Astrocyte (in vitro differentiated cells and primary cell): ENCODE measurements at regions not wholly inside any gene's neighbourhood (a gene's known extent, or its start where the extent isn't known, plus 50 kb on each side); places are given as distances from the start of the nearest gene placed in this dataset.

Experiments used
- DNase-seq: peaks from one replicate; pipeline ENCODE4 v3.0.0-alpha.2; 2010; ENCODE audit warnings: low read depth
- FAIRE-seq: peaks from 2 replicates; lab custom pipeline; 2011; peaks lifted over from hg19 to GRCh38; lab: Jason Lieb, UNC
- H2AFZ ChIP-seq: 2 replicates; pipeline ENCODE4 v1.6.0; 2012; ENCODE audit warnings: low read depth, low read length, inconsistent platforms
- H3K27ac ChIP-seq: 2 replicates; pipeline ENCODE4 v1.5.1; 2011; ENCODE audit warnings: low read depth, low read length, inconsistent platforms
- H3K27me3 ChIP-seq: 2 replicates; pipeline ENCODE4 v1.6.0; 2011; ENCODE audit warnings: low read length, inconsistent platforms; ENCODE audit not compliant: insufficient read depth
- H3K36me3 ChIP-seq: 2 replicates; pipeline ENCODE4 v1.5.1; 2011; ENCODE audit warnings: low read length, inconsistent platforms; ENCODE audit not compliant: insufficient read depth
- H3K4me1 ChIP-seq: 2 replicates; pipeline ENCODE4 v1.5.1; 2011; ENCODE audit warnings: low read length, inconsistent platforms; ENCODE audit not compliant: insufficient read depth
- H3K4me2 ChIP-seq: 2 replicates; pipeline ENCODE4 v1.6.0; 2012; ENCODE audit warnings: low read length, inconsistent platforms
- H3K4me3 ChIP-seq: 2 replicates; pipeline ENCODE4 v1.5.1; 2011; ENCODE audit warnings: low read depth, mild to moderate bottlenecking, low read length, inconsistent platforms; ENCODE audit not compliant: insufficient read depth
- H3K79me2 ChIP-seq: 2 replicates; pipeline ENCODE4 v1.6.0; 2012; ENCODE audit warnings: mild to moderate bottlenecking, low read length, inconsistent platforms; ENCODE audit not compliant: insufficient read depth
- H3K9ac ChIP-seq: 2 replicates; pipeline ENCODE4 v1.6.0; 2012; ENCODE audit warnings: mild to moderate bottlenecking, low read length, inconsistent platforms
- H3K9me3 ChIP-seq: 2 replicates; pipeline ENCODE4 v1.5.1; 2012; ENCODE audit warnings: low read depth, mild to moderate bottlenecking, low read length, inconsistent platforms; ENCODE audit not compliant: insufficient read depth
- H4K20me1 ChIP-seq: 2 replicates; pipeline ENCODE4 v1.6.0; 2012; ENCODE audit warnings: low read length, inconsistent platforms; ENCODE audit not compliant: insufficient read depth
- H3K27ac Mint-ChIP-seq: one replicate; pipeline ENCODE4 v1.8.0; 2021; ENCODE audit warnings: mild to moderate bottlenecking, mixed read lengths; ENCODE audit not compliant: unreplicated experiment
- H3K27me3 Mint-ChIP-seq: one replicate; pipeline ENCODE4 v1.8.0; 2021; ENCODE audit warnings: low read depth, mixed read lengths; ENCODE audit not compliant: unreplicated experiment
- H3K36me3 Mint-ChIP-seq: one replicate; pipeline ENCODE4 v1.8.0; 2021; ENCODE audit warnings: low read depth, mixed read lengths; ENCODE audit not compliant: unreplicated experiment
- H3K4me1 Mint-ChIP-seq: one replicate; pipeline ENCODE4 v1.8.0; 2021; ENCODE audit warnings: low read depth, mixed read lengths; ENCODE audit not compliant: unreplicated experiment
- H3K4me3 Mint-ChIP-seq: one replicate; pipeline ENCODE4 v1.8.0; 2021; ENCODE audit warnings: mild to moderate bottlenecking, moderate library complexity, mixed read lengths; ENCODE audit not compliant: unreplicated experiment
- H3K9me3 Mint-ChIP-seq: one replicate; pipeline ENCODE4 v1.8.0; 2021; ENCODE audit warnings: mild to moderate bottlenecking, mixed read lengths; ENCODE audit not compliant: unreplicated experiment
- CTCF ChIP-seq: IDR thresholded peaks from 2 replicates; pipeline ENCODE4 v1.5.1; 2011; ENCODE audit warnings: low read depth, mild to moderate bottlenecking, inconsistent platforms, low read length, moderate library complexity; ENCODE audit not compliant: insufficient read depth
- EZH2 ChIP-seq: IDR thresholded peaks from 2 replicates; pipeline ENCODE4 v1.6.1; 2012; ENCODE audit warnings: mild to moderate bottlenecking, low read length, inconsistent platforms; ENCODE audit not compliant: insufficient read depth

GRCh38 chr3:56854856-56855611 lies 53.3 kb upstream of the ARHGEF3 start:
- no peak overlapping the region for H3K4me3 ChIP-seq
- Mint-ChIP-seq H3K4me1 (peaks cover 21% of the 10 kb centered on the region), H3K4me3 (no peak overlapping the region), H3K36me3 (peaks cover 4% of the 10 kb centered on the region), H3K9me3 (no peaks in the 10 kb centered on the region), H3K27ac (no peak overlapping the region), H3K27me3 (no peaks in the 10 kb centered on the region)
- H3K27ac ChIP-seq: no peak overlapping the region
- H3K9me3 ChIP-seq: peaks cover 2% of the 10 kb centered on the region
- H3K4me2 ChIP-seq: no peak overlapping the region
- FAIRE-seq (no peak), DNase-seq (no peak)
- H3K27me3 ChIP-seq: no peaks in the 10 kb centered on the region
- no peaks in the 10 kb centered on the region for H3K79me2 ChIP-seq
- no peaks in the 10 kb centered on the region for H3K36me3 ChIP-seq
- H3K4me1 ChIP-seq: peaks cover 16% of the 10 kb centered on the region
- no peaks in the 10 kb centered on the region for H4K20me1 ChIP-seq
- H3K9ac ChIP-seq: no peak overlapping the region
- no peak for TF ChIP-seq EZH2
- TF ChIP-seq CTCF: no peak
- no peak overlapping the region for H2AFZ ChIP-seq

- H3K79me2 ChIP-seq: no peaks in the 10 kb centered on the region
- peaks cover 16% of the 10 kb centered on the region for H3K4me1 ChIP-seq
- TF ChIP-seq EZH2 (no peak), CTCF (no peak)
- peak overlapping the region; percentile 15 for H3K9ac ChIP-seq
- H3K4me3 ChIP-seq: no peak overlapping the region
- H3K27ac Mint-ChIP-seq: peak overlapping the region; percentile 77
- peak overlapping the region; percentile 54 for H3K4me2 ChIP-seq
- H4K20me1 ChIP-seq: no peaks in the 10 kb centered on the region
- H3K9me3 Mint-ChIP-seq: no peaks in the 10 kb centered on the region
- FAIRE-seq: peak; percentile 67
- H3K27me3 ChIP-seq: no peaks in the 10 kb centered on the region
- peak; percentile 79 for DNase-seq
- H2AFZ ChIP-seq: no peak overlapping the region
- peaks cover 21% of the 10 kb centered on the region for H3K4me1 Mint-ChIP-seq
- peak overlapping the region; percentile 54 for H3K27ac ChIP-seq
- H3K9me3 ChIP-seq: peaks cover 2% of the 10 kb centered on the region
- H3K36me3 ChIP-seq: no peaks in the 10 kb centered on the region
- H3K27me3 Mint-ChIP-seq: no peaks in the 10 kb centered on the region
- no peak overlapping the region for H3K4me3 Mint-ChIP-seq
- peaks cover 3% of the 10 kb centered on the region for H3K36me3 Mint-ChIP-seq
Measured at GRCh38 chr3:56851966-56852884, 50.5 kb upstream of the ARHGEF3 start.
